PC-3 (cell line): ENCODE measurements at regions not wholly inside any gene's neighbourhood (a gene's known extent, or its start where the extent isn't known, plus 50 kb on each side); places are given as distances from the start of the nearest gene placed in this dataset.

Source experiments
- ATAC-seq: fragments of 200-7000 bp; cut with Tn5 transposase; 2 replicates; pipeline ENCODE4 v1.9.1; 2020; ENCODE audit warnings: mild to moderate bottlenecking, moderate library complexity
- BruUV-seq: library from RNA; stranded (reverse); fragments of 400-500 nt; replicated peaks from 2 replicates; lab custom pipeline; 2021; lab: Mats Ljungman, UMichigan
- CTCF ChIA-PET: fragments of 300-600 bp; sonication (Branson Sonifier 250); formaldehyde crosslinking; loops from one replicate; lab custom pipeline; 2022; ENCODE audit warnings: antibody characterized with exemption; lab: Charles Lee
- POLR2A ChIA-PET: fragments of 300-600 bp; sonication (Branson Sonifier 250); formaldehyde crosslinking; loops from one replicate; lab custom pipeline; 2022; ENCODE audit warnings: antibody characterized with exemption; ENCODE audit not compliant: unreplicated experiment; lab: Charles Lee
- DNase-seq: peaks from one replicate; pipeline ENCODE4 v3.0.0-alpha.2; 2015
- H2AFZ ChIP-seq: fragments of 300-600 bp; sonication (generic); 2 replicates; pipeline ENCODE4 v1.6.0; 2016; ENCODE audit warnings: antibody characterized with exemption, low read length
- H3F3A ChIP-seq: fragments of 300-600 bp; sonication (generic); one replicate; pipeline ENCODE4 v1.6.0; 2017; ENCODE audit warnings: antibody characterized with exemption, low read length, control low read depth, mild to moderate bottlenecking; ENCODE audit not compliant: unreplicated experiment
- H3K27ac ChIP-seq: fragments of 300-600 bp; sonication (generic); 2 replicates; pipeline ENCODE4 v1.5.1; 2016; ENCODE audit warnings: mild to moderate bottlenecking, low read length
- H3K27me3 ChIP-seq: fragments of 300-600 bp; sonication (generic); 2 replicates; pipeline ENCODE4 v1.6.1; 2016; ENCODE audit warnings: low read length, mixed read lengths
- H3K36me3 ChIP-seq: fragments of 300-600 bp; sonication (generic); 2 replicates; pipeline ENCODE4 v1.6.1; 2016; ENCODE audit warnings: low read depth, mixed run types, low read length, mixed read lengths
- H3K4me1 ChIP-seq: fragments of 300-600 bp; sonication (generic); 2 replicates; pipeline ENCODE4 v1.5.1; 2016; ENCODE audit warnings: low read length; ENCODE audit not compliant: insufficient read depth
- H3K4me2 ChIP-seq: fragments of 300-600 bp; sonication (generic); 2 replicates; pipeline ENCODE4 v1.6.0; 2016; ENCODE audit warnings: low read length
- H3K4me3 ChIP-seq: fragments of 300-600 bp; sonication (generic); 2 replicates; pipeline ENCODE4 v1.5.1; 2016; ENCODE audit warnings: mild to moderate bottlenecking, low read length, mixed read lengths
- H3K79me2 ChIP-seq: fragments of 300-600 bp; sonication (generic); 2 replicates; pipeline ENCODE4 v1.6.1; 2017; ENCODE audit warnings: low read length, mixed read lengths
- H3K9ac ChIP-seq: fragments of 300-600 bp; sonication (generic); 2 replicates; pipeline ENCODE4 v1.6.0; 2016; ENCODE audit warnings: mild to moderate bottlenecking, low read length
- H3K9me2 ChIP-seq: fragments of 300-600 bp; sonication (generic); replicated peaks from 2 replicates; pipeline ENCODE4 v1.6.1; 2016; ENCODE audit warnings: mixed run types, low read length, mixed read lengths
- H3K9me3 ChIP-seq: fragments of 300-600 bp; sonication (generic); 2 replicates; pipeline ENCODE4 v1.6.1; 2016; ENCODE audit warnings: low read length, mixed read lengths
- H4K20me1 ChIP-seq: fragments of 300-600 bp; sonication (generic); 2 replicates; pipeline ENCODE4 v1.6.1; 2016; ENCODE audit warnings: low read length, mixed read lengths
- CTCF ChIP-seq: fragments of 300-600 bp; sonication (generic); conservative IDR thresholded peaks from 2 replicates; pipeline ENCODE4 v1.5.1; 2017; ENCODE audit warnings: antibody characterized with exemption, low read depth, mild to moderate bottlenecking, low read length
- EZH2 ChIP-seq: fragments of 300-600 bp; sonication (generic); IDR thresholded peaks from one replicate; pipeline ENCODE4 v1.6.1; 2017; ENCODE audit warnings: antibody characterized with exemption, mild to moderate bottlenecking, low read length; ENCODE audit not compliant: unreplicated experiment
- EZH2phosphoT487 ChIP-seq: fragments of 300-600 bp; sonication (generic); IDR thresholded peaks from 2 replicates; pipeline ENCODE4 v1.6.1; 2018; ENCODE audit warnings: mild to moderate bottlenecking, antibody characterized with exemption, low read length, borderline replicate concordance
- intact Hi-C: fragments of 100-400 bp; cut with micrococcal nuclease; formaldehyde crosslinking; loops from 2 replicates; pipeline ENCODE4 v1.9.0; 2023

GRCh38 chr12:19764408-19764807 lies 325.1 kb downstream of the AEBP2 start:
- H3K9ac ChIP-seq = no peak overlapping the region
- POLR2A ChIA-PET = no interaction called here
- CTCF ChIA-PET = no interaction called here
- no peak for TF ChIP-seq EZH2
- no peak for TF ChIP-seq CTCF
- no peak for TF ChIP-seq EZH2phosphoT487
- H3K36me3 ChIP-seq = no peaks in the 10 kb centered on the region
- no peaks in the 10 kb centered on the region for H3K9me3 ChIP-seq
- H3K79me2 ChIP-seq = no peaks in the 10 kb centered on the region
- no peaks in the 10 kb centered on the region for H3K9me2 ChIP-seq
- H3K27ac ChIP-seq = no peak overlapping the region
- no peaks in the 10 kb centered on the region for H4K20me1 ChIP-seq
- BruUV-seq = no TSS peak
- no peak overlapping the region for H2AFZ ChIP-seq
- H3K4me1 ChIP-seq = peaks cover 3% of the 10 kb centered on the region
- H3K4me3 ChIP-seq = no peak overlapping the region
- intact Hi-C loops = no loop called here
- H3K4me2 ChIP-seq = no peak overlapping the region
- no peaks in the 10 kb centered on the region for H3K27me3 ChIP-seq
- ATAC-seq (no peak), DNase-seq (peak; percentile 10)
- H3F3A ChIP-seq = no peaks in the 10 kb centered on the region

- no TSS peak for BruUV-seq
- TF ChIP-seq CTCF = no peak
- no peak for TF ChIP-seq EZH2
- TF ChIP-seq EZH2phosphoT487 = no peak
- no peaks in the 10 kb centered on the region for H3K79me2 ChIP-seq
- no peaks in the 10 kb centered on the region for H3K9me2 ChIP-seq
- H3K27me3 ChIP-seq = no peaks in the 10 kb centered on the region
- DNase-seq (no peak), ATAC-seq (no peak)
- no peaks in the 10 kb centered on the region for H3K4me1 ChIP-seq
- ChIA-PET CTCF (no interaction called here), POLR2A (no interaction called here)
- no peak overlapping the region for H3K4me3 ChIP-seq
- H3K36me3 ChIP-seq = no peaks in the 10 kb centered on the region
- H3K27ac ChIP-seq = no peak overlapping the region
- no peak overlapping the region for H2AFZ ChIP-seq
- no peaks in the 10 kb centered on the region for H4K20me1 ChIP-seq
- H3K9me3 ChIP-seq = no peaks in the 10 kb centered on the region
- intact Hi-C loops = no loop called here
- no peak overlapping the region for H3K4me2 ChIP-seq
- no peak overlapping the region for H3K9ac ChIP-seq
- H3F3A ChIP-seq = no peaks in the 10 kb centered on the region
Measured at GRCh38 chr12:19771858-19772257, 332.6 kb downstream of the AEBP2 start.

GRCh38 chr12:19772776-19773175 lies 333.5 kb downstream of the AEBP2 start:
- H3F3A ChIP-seq = no peaks in the 10 kb centered on the region
- CTCF ChIA-PET = no interaction called here
- no peak for TF ChIP-seq EZH2
- TF ChIP-seq EZH2phosphoT487 = no peak
- no peak for TF ChIP-seq CTCF
- H3K9me3 ChIP-seq = no peaks in the 10 kb centered on the region
- DNase-seq (no peak), ATAC-seq (no peak)
- POLR2A ChIA-PET = no interaction called here
- H4K20me1 ChIP-seq = no peaks in the 10 kb centered on the region
- no peaks in the 10 kb centered on the region for H3K79me2 ChIP-seq
- intact Hi-C loops = no loop called here
- H2AFZ ChIP-seq = no peak overlapping the region
- H3K9me2 ChIP-seq = no peaks in the 10 kb centered on the region
- no peaks in the 10 kb centered on the region for H3K36me3 ChIP-seq
- H3K4me1 ChIP-seq = no peaks in the 10 kb centered on the region
- H3K9ac ChIP-seq = no peak overlapping the region
- BruUV-seq = no TSS peak
- no peaks in the 10 kb centered on the region for H3K27me3 ChIP-seq
- H3K4me3 ChIP-seq = no peak overlapping the region
- H3K27ac ChIP-seq = no peak overlapping the region
- no peak overlapping the region for H3K4me2 ChIP-seq
